Activated CD4-positive, alpha-beta T cell treated with anti-CD3 and anti-CD28 coated beads for 48 hours (primary cell): ENCODE measurements at regions not wholly inside any gene's neighbourhood (a gene's known extent, or its start where the extent isn't known, plus 50 kb on each side); places are given as distances from the start of the nearest gene placed in this dataset.
"Not testable (repeated sequence)": the region's sequence is repeated elsewhere in the genome, so short reads cannot be mapped to it uniquely, and the experiment has no call there.

Source experiments
- DNase-seq: peaks from one replicate; pipeline ENCODE4 v3.0.0-alpha.2; 2020

- DNase-seq: not testable (repeated sequence)
These were observed 563.8 kb downstream of the RWDD3 start for GRCh38 chr1:95797761-95798160.

- no peak for DNase-seq
These were observed 572.2 kb downstream of the RWDD3 start for GRCh38 chr1:95806171-95806570.

GRCh38 chr1:95809391-95809790 is 575.4 kb downstream of the RWDD3 start:
- no peak for DNase-seq

GRCh38 chr1:95815511-95815910 is 581.5 kb downstream of the RWDD3 start:
- no peak for DNase-seq

- no peak for DNase-seq
These were observed 595.5 kb downstream of the RWDD3 start for GRCh38 chr1:95829556-95829955.

GRCh38 chr1:95832370-95832769 is 598.4 kb downstream of the RWDD3 start:
- no peak for DNase-seq

- DNase-seq: no peak
These were observed 615.4 kb downstream of the RWDD3 start for GRCh38 chr1:95849439-95849838.

GRCh38 chr1:95850165-95850649 is 616.2 kb downstream of the RWDD3 start:
- DNase-seq: no peak

GRCh38 chr1:95850763-95851162 is 616.8 kb downstream of the RWDD3 start:
- no peak for DNase-seq

GRCh38 chr1:95852483-95853070 is 618.6 kb downstream of the RWDD3 start:
- no peak for DNase-seq

GRCh38 chr1:95854457-95854856 is 620.4 kb downstream of the RWDD3 start:
- no peak for DNase-seq

GRCh38 chr1:95863086-95863485 is 629.1 kb downstream of the RWDD3 start:
- DNase-seq: no peak

- no peak for DNase-seq
These were observed 631.8 kb downstream of the RWDD3 start for GRCh38 chr1:95865769-95866168.

- DNase-seq: no peak
These were observed 642.3 kb downstream of the RWDD3 start for GRCh38 chr1:95876276-95876675.

GRCh38 chr1:95879498-95880050 is 645.6 kb downstream of the RWDD3 start:
- DNase-seq: no peak

GRCh38 chr1:95888941-95889390 is 655.0 kb downstream of the RWDD3 start:
- no peak for DNase-seq

GRCh38 chr1:95889400-95889799 is 655.4 kb downstream of the RWDD3 start:
- DNase-seq: no peak

- DNase-seq: no peak
These were observed 659.9 kb downstream of the RWDD3 start for GRCh38 chr1:95893921-95894320.

- no peak for DNase-seq
These were observed 669.0 kb downstream of the RWDD3 start for GRCh38 chr1:95903060-95903459.

GRCh38 chr1:95905818-95906395 is 671.9 kb downstream of the RWDD3 start:
- no peak for DNase-seq

- not testable (repeated sequence) for DNase-seq
These were observed 677.7 kb downstream of the RWDD3 start for GRCh38 chr1:95911739-95912138.

GRCh38 chr1:95916616-95917015 is 682.6 kb downstream of the RWDD3 start:
- no peak for DNase-seq

- no peak for DNase-seq
These were observed 690.7 kb downstream of the RWDD3 start for GRCh38 chr1:95924684-95925083.

GRCh38 chr1:95926331-95926730 is 692.3 kb downstream of the RWDD3 start:
- DNase-seq: no peak

- no peak for DNase-seq
These were observed 693.1 kb downstream of the RWDD3 start for GRCh38 chr1:95927061-95927460.
